GM23338 (cell line): ENCODE measurements at regions not wholly inside any gene's neighbourhood (a gene's known extent, or its start where the extent isn't known, plus 50 kb on each side); places are given as distances from the start of the nearest gene placed in this dataset.

ENCODE experiments used
- ATAC-seq: fragments of 200-7000 bp; cut with Tn5 transposase; 3 replicates; pipeline ENCODE4 v1.9.1; 2020
- DNase-seq: peaks from one replicate; pipeline ENCODE4 v3.0.0-alpha.2; 2015; ENCODE audit warnings: low spot score
- H2AFZ ChIP-seq: fragments of 200-600 bp; sonication (generic); 2 replicates; pipeline ENCODE4 v1.8.0; 2016; ENCODE audit warnings: antibody characterized with exemption, mild to moderate bottlenecking, moderate library complexity
- H3F3A ChIP-seq: fragments of 200-600 bp; sonication (generic); replicated peaks from 2 replicates; pipeline ENCODE4 v1.8.0; 2017; ENCODE audit warnings: antibody characterized with exemption, mixed run types, low read depth
- H3K27ac ChIP-seq: fragments of 200-600 bp; sonication (generic); 2 replicates; pipeline ENCODE4 v1.6.1; 2016; ENCODE audit warnings: low read depth
- H3K27me3 ChIP-seq: fragments of 200-600 bp; sonication (generic); 2 replicates; pipeline ENCODE4 v1.8.0; 2016; ENCODE audit warnings: mild to moderate bottlenecking, mixed run types, moderate library complexity; ENCODE audit not compliant: insufficient read depth
- H3K36me3 ChIP-seq: fragments of 200-600 bp; sonication (generic); 2 replicates; pipeline ENCODE4 v1.8.0; 2016; ENCODE audit warnings: mild to moderate bottlenecking; ENCODE audit not compliant: insufficient read depth
- H3K4me1 ChIP-seq: fragments of 200-600 bp; sonication (generic); 2 replicates; pipeline ENCODE4 v1.8.0; 2016; ENCODE audit warnings: mild to moderate bottlenecking, moderate library complexity; ENCODE audit not compliant: insufficient read depth
- H3K4me2 ChIP-seq: fragments of 200-600 bp; sonication (generic); 2 replicates; pipeline ENCODE4 v1.7.1; 2017; ENCODE audit warnings: mixed run types
- H3K4me3 ChIP-seq: fragments of 200-600 bp; sonication (generic); 2 replicates; pipeline ENCODE4 v1.6.1; 2016; ENCODE audit warnings: mixed run types
- H3K79me2 ChIP-seq: fragments of 200-600 bp; sonication (generic); replicated peaks from 2 replicates; pipeline ENCODE4 v1.8.0; 2017; ENCODE audit warnings: mild to moderate bottlenecking; ENCODE audit not compliant: insufficient read depth
- H3K9me2 ChIP-seq: fragments of 200-600 bp; sonication (generic); 2 replicates; pipeline ENCODE4 v1.8.0; 2017; ENCODE audit not compliant: insufficient read depth
- H4K20me1 ChIP-seq: fragments of 200-600 bp; sonication (generic); replicated peaks from 2 replicates; pipeline ENCODE4 v1.8.0; 2017; ENCODE audit warnings: mild to moderate bottlenecking; ENCODE audit not compliant: insufficient read depth
- H3K27ac Mint-ChIP-seq: 2 replicates; pipeline ENCODE4 v1.8.0; 2020; ENCODE audit warnings: inconsistent platforms, mild to moderate bottlenecking, moderate library complexity, mixed read lengths
- H3K27me3 Mint-ChIP-seq: 3 replicates; pipeline ENCODE4 v1.8.0; 2022; ENCODE audit warnings: low read depth, mild to moderate bottlenecking, moderate library complexity, mixed read lengths, inconsistent platforms; ENCODE audit not compliant: insufficient read depth, poor library complexity
- H3K36me3 Mint-ChIP-seq: 3 replicates; pipeline ENCODE4 v1.8.0; 2021; ENCODE audit warnings: low read depth, mild to moderate bottlenecking, inconsistent platforms, moderate library complexity, mixed read lengths
- H3K4me1 Mint-ChIP-seq: 3 replicates; pipeline ENCODE4 v1.8.0; 2020; ENCODE audit warnings: mild to moderate bottlenecking, inconsistent platforms, mixed read lengths
- H3K4me3 Mint-ChIP-seq: 3 replicates; pipeline ENCODE4 v1.8.0; 2021; ENCODE audit warnings: moderate library complexity, mild to moderate bottlenecking, inconsistent platforms, mixed read lengths
- H3K9me3 Mint-ChIP-seq: 3 replicates; pipeline ENCODE4 v1.8.0; 2020; ENCODE audit warnings: moderate library complexity, mild to moderate bottlenecking, inconsistent platforms, mixed read lengths
- EZH2phosphoT487 ChIP-seq: fragments of 200-600 bp; sonication (generic); IDR thresholded peaks from one replicate; pipeline ENCODE4 v1.8.1; 2018; ENCODE audit warnings: antibody characterized with exemption; ENCODE audit not compliant: unreplicated experiment
- STAT1 ChIP-seq: IDR thresholded peaks from one replicate; pipeline ENCODE4 v1.6.1; 2016; ENCODE audit warnings: antibody characterized with exemption; ENCODE audit not compliant: unreplicated experiment
- TF ChIP-seq, protein P1 (sequence below): IDR thresholded peaks from 2 replicates; pipeline ENCODE4 v1.6.1; 2016; ENCODE audit warnings: antibody characterized with exemption
- TF ChIP-seq, protein P2 (sequence below): fragments of 250-450 bp; sonication (Bioruptor Pico); IDR thresholded peaks from 2 replicates; pipeline ENCODE4 v1.5.0; 2020; ENCODE audit warnings: mild to moderate bottlenecking, moderate library complexity

DNA sequence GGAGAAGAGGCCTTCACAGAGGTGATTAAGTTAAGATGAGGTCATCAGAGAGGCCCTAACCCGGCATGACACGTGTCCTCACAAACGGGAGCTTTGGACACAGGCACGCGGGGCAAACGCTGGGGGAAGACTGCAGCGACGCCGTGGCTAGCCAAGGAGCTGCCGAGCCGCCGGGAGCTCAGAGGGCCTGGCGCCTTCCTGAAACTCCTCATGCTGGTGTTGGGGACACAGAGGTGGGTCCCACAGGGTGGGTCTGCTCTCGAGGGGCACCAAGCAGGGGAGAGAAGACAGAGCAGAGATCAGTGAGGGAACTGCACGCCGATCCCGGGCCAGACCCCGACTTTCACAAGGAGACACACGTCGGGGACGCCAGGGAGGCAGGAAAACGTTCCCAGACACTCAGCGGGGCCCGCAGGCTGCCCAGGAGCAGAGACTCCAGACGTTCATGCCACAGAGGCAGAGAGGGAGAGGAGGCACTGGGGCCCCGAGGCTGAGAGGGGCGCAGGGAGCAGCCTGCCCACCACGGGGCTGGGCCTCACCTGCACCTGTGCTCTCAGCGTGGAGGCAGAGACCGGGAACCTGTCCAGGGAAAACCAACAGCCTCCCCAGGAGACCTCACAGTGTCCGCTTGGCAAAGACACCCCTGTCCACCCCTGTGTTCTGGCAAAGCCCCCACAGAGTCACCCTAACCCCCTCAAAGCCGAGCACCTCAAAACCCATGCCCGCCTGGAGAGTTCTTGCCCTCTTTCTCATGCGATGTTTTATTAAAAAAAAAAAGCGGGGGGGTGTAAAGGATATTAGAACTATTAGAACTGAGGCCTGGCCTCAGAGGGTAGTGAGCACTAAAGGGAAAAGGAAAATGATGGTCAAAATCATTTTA, 103.8 kb downstream of the PDGFA start:
- Mint-ChIP-seq H3K4me1 (no peaks in the 10 kb centered on the region; the same call in 2 of the 3 replicates), H3K9me3 (peaks cover 9% of the 10 kb centered on the region), H3K27ac (no peak overlapping the region), H3K36me3 (peaks cover 9% of the 10 kb centered on the region; the same call in 2 of the 3 replicates), H3K4me3 (no peak overlapping the region), H3K27me3 (peaks cover 12% of the 10 kb centered on the region)
- H3K27me3 ChIP-seq: no peaks in the 10 kb centered on the region
- no peak overlapping the region for H3K4me2 ChIP-seq
- no peak overlapping the region for H3K4me3 ChIP-seq
- H3K36me3 ChIP-seq: no peaks in the 10 kb centered on the region
- H4K20me1 ChIP-seq: no peaks in the 10 kb centered on the region
- H3K79me2 ChIP-seq: no peaks in the 10 kb centered on the region
- H3K9me2 ChIP-seq: no peaks in the 10 kb centered on the region
- H3F3A ChIP-seq: no peaks in the 10 kb centered on the region
- TF ChIP-seq, protein P1, sequence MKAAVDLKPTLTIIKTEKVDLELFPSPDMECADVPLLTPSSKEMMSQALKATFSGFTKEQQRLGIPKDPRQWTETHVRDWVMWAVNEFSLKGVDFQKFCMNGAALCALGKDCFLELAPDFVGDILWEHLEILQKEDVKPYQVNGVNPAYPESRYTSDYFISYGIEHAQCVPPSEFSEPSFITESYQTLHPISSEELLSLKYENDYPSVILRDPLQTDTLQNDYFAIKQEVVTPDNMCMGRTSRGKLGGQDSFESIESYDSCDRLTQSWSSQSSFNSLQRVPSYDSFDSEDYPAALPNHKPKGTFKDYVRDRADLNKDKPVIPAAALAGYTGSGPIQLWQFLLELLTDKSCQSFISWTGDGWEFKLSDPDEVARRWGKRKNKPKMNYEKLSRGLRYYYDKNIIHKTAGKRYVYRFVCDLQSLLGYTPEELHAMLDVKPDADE: no peak
- TF ChIP-seq STAT1 (no peak), EZH2phosphoT487 (no peak)
- TF ChIP-seq, protein P2, sequence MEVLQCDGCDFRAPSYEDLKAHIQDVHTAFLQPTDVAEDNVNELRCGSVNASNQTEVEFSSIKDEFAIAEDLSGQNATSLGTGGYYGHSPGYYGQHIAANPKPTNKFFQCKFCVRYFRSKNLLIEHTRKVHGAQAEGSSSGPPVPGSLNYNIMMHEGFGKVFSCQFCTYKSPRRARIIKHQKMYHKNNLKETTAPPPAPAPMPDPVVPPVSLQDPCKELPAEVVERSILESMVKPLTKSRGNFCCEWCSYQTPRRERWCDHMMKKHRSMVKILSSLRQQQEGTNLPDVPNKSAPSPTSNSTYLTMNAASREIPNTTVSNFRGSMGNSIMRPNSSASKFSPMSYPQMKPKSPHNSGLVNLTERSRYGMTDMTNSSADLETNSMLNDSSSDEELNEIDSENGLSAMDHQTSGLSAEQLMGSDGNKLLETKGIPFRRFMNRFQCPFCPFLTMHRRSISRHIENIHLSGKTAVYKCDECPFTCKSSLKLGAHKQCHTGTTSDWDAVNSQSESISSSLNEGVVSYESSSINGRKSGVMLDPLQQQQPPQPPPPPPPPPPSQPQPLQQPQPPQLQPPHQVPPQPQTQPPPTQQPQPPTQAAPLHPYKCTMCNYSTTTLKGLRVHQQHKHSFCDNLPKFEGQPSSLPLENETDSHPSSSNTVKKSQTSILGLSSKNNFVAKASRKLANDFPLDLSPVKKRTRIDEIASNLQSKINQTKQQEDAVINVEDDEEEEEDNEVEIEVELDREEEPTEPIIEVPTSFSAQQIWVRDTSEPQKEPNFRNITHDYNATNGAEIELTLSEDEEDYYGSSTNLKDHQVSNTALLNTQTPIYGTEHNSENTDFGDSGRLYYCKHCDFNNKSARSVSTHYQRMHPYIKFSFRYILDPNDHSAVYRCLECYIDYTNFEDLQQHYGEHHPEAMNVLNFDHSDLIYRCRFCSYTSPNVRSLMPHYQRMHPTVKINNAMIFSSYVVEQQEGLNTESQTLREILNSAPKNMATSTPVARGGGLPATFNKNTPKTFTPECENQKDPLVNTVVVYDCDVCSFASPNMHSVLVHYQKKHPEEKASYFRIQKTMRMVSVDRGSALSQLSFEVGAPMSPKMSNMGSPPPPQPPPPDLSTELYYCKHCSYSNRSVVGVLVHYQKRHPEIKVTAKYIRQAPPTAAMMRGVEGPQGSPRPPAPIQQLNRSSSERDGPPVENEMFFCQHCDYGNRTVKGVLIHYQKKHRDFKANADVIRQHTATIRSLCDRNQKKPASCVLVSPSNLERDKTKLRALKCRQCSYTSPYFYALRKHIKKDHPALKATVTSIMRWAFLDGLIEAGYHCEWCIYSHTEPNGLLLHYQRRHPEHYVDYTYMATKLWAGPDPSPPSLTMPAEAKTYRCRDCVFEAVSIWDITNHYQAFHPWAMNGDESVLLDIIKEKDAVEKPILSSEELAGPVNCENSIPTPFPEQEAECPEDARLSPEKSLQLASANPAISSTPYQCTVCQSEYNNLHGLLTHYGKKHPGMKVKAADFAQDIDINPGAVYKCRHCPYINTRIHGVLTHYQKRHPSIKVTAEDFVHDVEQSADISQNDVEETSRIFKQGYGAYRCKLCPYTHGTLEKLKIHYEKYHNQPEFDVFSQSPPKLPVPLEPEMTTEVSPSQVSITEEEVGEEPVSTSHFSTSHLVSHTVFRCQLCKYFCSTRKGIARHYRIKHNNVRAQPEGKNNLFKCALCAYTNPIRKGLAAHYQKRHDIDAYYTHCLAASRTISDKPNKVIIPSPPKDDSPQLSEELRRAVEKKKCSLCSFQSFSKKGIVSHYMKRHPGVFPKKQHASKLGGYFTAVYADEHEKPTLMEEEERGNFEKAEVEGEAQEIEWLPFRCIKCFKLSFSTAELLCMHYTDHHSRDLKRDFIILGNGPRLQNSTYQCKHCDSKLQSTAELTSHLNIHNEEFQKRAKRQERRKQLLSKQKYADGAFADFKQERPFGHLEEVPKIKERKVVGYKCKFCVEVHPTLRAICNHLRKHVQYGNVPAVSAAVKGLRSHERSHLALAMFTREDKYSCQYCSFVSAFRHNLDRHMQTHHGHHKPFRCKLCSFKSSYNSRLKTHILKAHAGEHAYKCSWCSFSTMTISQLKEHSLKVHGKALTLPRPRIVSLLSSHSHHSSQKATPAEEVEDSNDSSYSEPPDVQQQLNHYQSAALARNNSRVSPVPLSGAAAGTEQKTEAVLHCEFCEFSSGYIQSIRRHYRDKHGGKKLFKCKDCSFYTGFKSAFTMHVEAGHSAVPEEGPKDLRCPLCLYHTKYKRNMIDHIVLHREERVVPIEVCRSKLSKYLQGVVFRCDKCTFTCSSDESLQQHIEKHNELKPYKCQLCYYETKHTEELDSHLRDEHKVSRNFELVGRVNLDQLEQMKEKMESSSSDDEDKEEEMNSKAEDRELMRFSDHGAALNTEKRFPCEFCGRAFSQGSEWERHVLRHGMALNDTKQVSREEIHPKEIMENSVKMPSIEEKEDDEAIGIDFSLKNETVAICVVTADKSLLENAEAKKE (CRISPR knock-in tag): no peak
- DNase-seq: no peak
- H3K27ac ChIP-seq: no peak overlapping the region
- no peak overlapping the region for H2AFZ ChIP-seq
- ATAC-seq: peak; percentile 24; the same call in 1 of the 3 replicates
- H3K4me1 ChIP-seq: no peaks in the 10 kb centered on the region
